Heart right ventricle (tissue), 16 donors: ENCODE measurements at regions not wholly inside any gene's neighbourhood (a gene's known extent, or its start where the extent isn't known, plus 50 kb on each side); places are given as distances from the start of the nearest gene placed in this dataset.

ENCODE experiments used
- ATAC-seq, 8 donors: fragments of 200-7000 bp; cut with Tn5 transposase; one replicate each; pipeline ENCODE4 v1.9.1; 2020; ENCODE audit warnings: mild to moderate bottlenecking in 8 of 8, moderate library complexity in 8 of 8, moderate number of reproducible peaks in 1 of 8
- DNase-seq, 2 donors: peaks; one replicate each; pipeline ENCODE4 v3.0.0-alpha.2; 2020
- H3K27ac ChIP-seq, 10 donors: fragments of 200-600 bp; sonication (generic) in 2 of 10; one replicate each; pipeline versions ENCODE4 v1.5.0 to v1.8.0; 2020 to 2022; ENCODE audit warnings: mild to moderate bottlenecking in 3 of 10
- H3K27me3 ChIP-seq, 7 donors: fragments of 200-600 bp; one replicate each; pipeline ENCODE4 v1.8.0; 2021 to 2022; ENCODE audit warnings: mild to moderate bottlenecking in 2 of 7
- H3K36me3 ChIP-seq, 9 donors: fragments of 200-600 bp; sonication (generic) in 1 of 9; one replicate each; pipeline versions ENCODE4 v1.5.0 to v1.8.0; 2020 to 2022; ENCODE audit warnings: mild to moderate bottlenecking in 2 of 9
- H3K4me1 ChIP-seq, 9 donors: fragments of 200-600 bp; sonication (generic) in 1 of 9; one replicate each; pipeline versions ENCODE4 v1.5.0 to v1.8.0; 2020 to 2022; ENCODE audit warnings: mild to moderate bottlenecking in 4 of 9
- H3K4me3 ChIP-seq, 10 donors: fragments of 200-600 bp; sonication (generic) in 2 of 10; one replicate each; pipeline versions ENCODE4 v1.5.0 to v1.8.0; 2020 to 2022; ENCODE audit warnings: mild to moderate bottlenecking in 7 of 10, moderate library complexity in 2 of 10
- H3K9me3 ChIP-seq, 11 donors: fragments of 200-600 bp in 10 of 11; sonication (generic) in 2 of 11; one replicate each; pipeline versions ENCODE4 v1.5.0 to v1.8.0; 2013 to 2022; ENCODE audit warnings: mild to moderate bottlenecking in 2 of 11, control low read depth in 1 of 11, moderate library complexity in 1 of 11
- WGBS, 2 donors: extraction: QIAGEN DNeasy Blood & Tissue Kit; methylation state at CpG; one replicate each; pipeline ENCODE4 v1.1.7; 2013; ENCODE audit warnings: inconsistent platforms in 1 of 2; 5-methylcytosine and 5-hydroxymethylcytosine counted together
- intact Hi-C, 10 donors: fragments of 100-400 bp; cut with DNase I; formaldehyde crosslinking; loops; one replicate each; pipeline versions ENCODE4 v1.11.1 to v1.14.2; 2022
- TF ChIP-seq, protein P1 (sequence below), 9 donors: fragments of 200-600 bp; sonication (generic) in 2 of 9; IDR thresholded peaks; one replicate each; pipeline versions ENCODE4 v1.5.0 to v1.8.0; 2021 to 2022; ENCODE audit warnings: antibody characterized with exemption in 9 of 9, mild to moderate bottlenecking in 5 of 9, moderate library complexity in 1 of 9
- donor health status: Arrhythmogenic right ventricular cardiomyopathy.
- donor health status: ischemic (EF 13 %, LVEDD 7.1; RV severe dilation, severe dysfunction).
- donor health status: healthy with polysubstance abuse.
- donor health status: DM: no; HTN: yes; CAD: no.
- donor health status: DM: no; HTN: no; CAD: no.
- donor health status: ischemic (EF 25% LVEDD 6.9; RV normal size, moderate dysfunction).
- donor health status: ischemic (EF 25% LVEDD 5.7; RV mildly dilated, moderate dysfunction).
- donor health status: healthy.
- donor health status: DM: yes; HTN: yes; CAD: no.
- donor health status: Ischemic cardiomyopathy.
- donor health status: ischemic (EF 35%, LVEDD 5.7; RV mildly dilated, moderate dysfunction).
- donor health status: nonischemic (EF 11% LVEDD 7.7; RV severe dilation, severe dysfunction).
- donor health status: DM: yes; HTN: yes; CAD: no.
- donor health status: PGD.
- donor health status: ischemic (EF 29% LVEDD 5.4; RV normal size, mild dysfunction).
- donor health status: nonischemic (EF 23%, LVEDD 6.1; RV moderate dilation, normal function).

DNA sequence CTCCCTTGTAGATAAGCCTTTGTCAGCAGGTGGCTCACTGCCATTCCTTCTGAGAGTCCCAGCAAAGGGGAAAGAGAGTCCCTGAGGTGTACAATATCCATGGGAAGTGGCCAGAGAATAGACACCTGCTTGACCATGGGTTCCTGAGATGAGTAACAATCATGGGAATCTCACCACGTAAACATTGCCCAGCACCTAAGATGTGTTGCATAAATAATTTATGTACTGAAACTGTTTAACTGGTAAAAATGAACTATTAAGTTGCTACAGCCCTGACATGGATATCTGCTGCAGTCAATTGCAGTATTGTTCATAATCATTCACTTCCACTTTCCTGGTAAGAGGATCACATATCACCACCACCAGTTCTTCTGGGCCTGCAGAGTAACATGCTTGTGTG is 123.8 kb upstream of the INHBA start:
- Histone ChIP-seq H3K9me3 (peaks cover 0 to 3% (median 0%) of the 10 kb centered on the region in 11 donors), H3K4me1 (peaks cover 0 to 14% (median 0%) of the 10 kb centered on the region in 9 donors), H3K4me3 (no peak overlapping the region), H3K36me3 (no peaks in the 10 kb centered on the region), H3K27ac (no peak overlapping the region), H3K27me3 (no peaks in the 10 kb centered on the region)
- 77 to 81% methylated on average over 1 of the region's 1 CpG for WGBS, 2 donors
- DNase-seq = no peak
- TF ChIP-seq, protein P1, sequence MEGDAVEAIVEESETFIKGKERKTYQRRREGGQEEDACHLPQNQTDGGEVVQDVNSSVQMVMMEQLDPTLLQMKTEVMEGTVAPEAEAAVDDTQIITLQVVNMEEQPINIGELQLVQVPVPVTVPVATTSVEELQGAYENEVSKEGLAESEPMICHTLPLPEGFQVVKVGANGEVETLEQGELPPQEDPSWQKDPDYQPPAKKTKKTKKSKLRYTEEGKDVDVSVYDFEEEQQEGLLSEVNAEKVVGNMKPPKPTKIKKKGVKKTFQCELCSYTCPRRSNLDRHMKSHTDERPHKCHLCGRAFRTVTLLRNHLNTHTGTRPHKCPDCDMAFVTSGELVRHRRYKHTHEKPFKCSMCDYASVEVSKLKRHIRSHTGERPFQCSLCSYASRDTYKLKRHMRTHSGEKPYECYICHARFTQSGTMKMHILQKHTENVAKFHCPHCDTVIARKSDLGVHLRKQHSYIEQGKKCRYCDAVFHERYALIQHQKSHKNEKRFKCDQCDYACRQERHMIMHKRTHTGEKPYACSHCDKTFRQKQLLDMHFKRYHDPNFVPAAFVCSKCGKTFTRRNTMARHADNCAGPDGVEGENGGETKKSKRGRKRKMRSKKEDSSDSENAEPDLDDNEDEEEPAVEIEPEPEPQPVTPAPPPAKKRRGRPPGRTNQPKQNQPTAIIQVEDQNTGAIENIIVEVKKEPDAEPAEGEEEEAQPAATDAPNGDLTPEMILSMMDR (IDR thresholded peaks at IDR 0.05) = no peak
- no peak for ATAC-seq
- intact Hi-C loops = no loop called here

DNA sequence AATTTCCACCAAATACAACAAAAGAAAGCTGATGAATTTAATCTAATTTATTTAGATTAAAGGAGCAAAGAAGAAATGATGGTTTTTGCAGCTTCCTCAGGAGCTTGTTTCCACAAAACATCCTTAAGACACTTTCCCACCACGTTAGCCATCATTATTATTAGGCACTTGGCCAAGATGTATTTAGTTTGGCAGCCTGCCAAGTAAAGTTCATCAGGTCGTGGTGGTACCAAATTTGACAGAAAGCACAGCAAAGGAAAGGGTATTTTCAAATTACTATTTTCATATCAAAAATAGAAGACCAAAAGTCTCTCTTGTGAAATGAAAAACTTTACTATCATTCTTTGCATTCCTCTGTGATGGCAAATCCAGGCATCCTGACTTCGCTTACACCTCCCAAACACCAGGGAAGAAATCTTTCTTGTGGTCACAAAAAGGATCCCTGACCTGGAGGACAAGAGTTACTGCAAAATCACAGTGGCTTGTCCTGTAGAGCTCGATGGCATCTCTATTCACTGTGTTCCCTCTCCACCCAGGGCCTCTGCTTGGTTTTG is 123.1 kb upstream of the INHBA start:
- Histone ChIP-seq H3K4me1 (peaks cover 0 to 14% (median 0%) of the 10 kb centered on the region in 9 donors), H3K9me3 (no peaks in the 10 kb centered on the region), H3K27ac (no peak overlapping the region), H3K36me3 (no peaks in the 10 kb centered on the region), H3K27me3 (no peaks in the 10 kb centered on the region), H3K4me3 (no peak overlapping the region)
- WGBS, 2 donors = 27 to 30% methylated on average over 4 of the region's 4 CpGs
- no peak for DNase-seq
- TF ChIP-seq, protein P1 (IDR thresholded peaks at IDR 0.05) = no peak
- intact Hi-C loops = no loop called here
- ATAC-seq = no peak

DNA sequence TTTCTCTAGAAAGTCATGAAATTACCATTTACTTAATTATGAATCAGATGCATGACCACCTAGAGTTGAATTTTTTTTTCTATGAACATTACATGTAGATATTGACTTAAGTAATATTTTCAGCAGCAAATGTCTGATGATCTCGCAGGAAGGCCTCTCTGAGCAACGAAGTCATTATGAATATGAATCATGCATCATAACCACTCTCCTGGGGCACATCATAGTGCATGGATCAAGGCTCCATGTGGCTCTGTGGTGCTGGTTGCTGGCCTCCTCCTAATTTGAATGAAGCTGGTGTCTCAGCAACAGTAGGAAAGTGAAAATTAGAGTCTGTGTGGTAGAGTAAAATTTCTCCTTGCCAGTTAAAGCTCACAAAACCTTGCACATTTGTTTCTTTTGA is 121.4 kb upstream of the INHBA start:
- peaks cover 0 to 11% (median 0%) of the 10 kb centered on the region in 11 donors for H3K9me3 ChIP-seq
- H3K27me3 ChIP-seq = no peaks in the 10 kb centered on the region
- TF ChIP-seq, protein P1 (IDR thresholded peaks at IDR 0.05) = no peak
- H3K4me3 ChIP-seq = no peak overlapping the region
- H3K36me3 ChIP-seq = no peaks in the 10 kb centered on the region
- intact Hi-C loops = no loop called here
- H3K4me1 ChIP-seq = peaks cover 0 to 14% (median 0%) of the 10 kb centered on the region in 9 donors
- DNase-seq (no peak), ATAC-seq (no peak)
- no peak overlapping the region for H3K27ac ChIP-seq
- 54 to 55% methylated on average over 2 of the region's 2 CpGs for WGBS, 2 donors

DNA sequence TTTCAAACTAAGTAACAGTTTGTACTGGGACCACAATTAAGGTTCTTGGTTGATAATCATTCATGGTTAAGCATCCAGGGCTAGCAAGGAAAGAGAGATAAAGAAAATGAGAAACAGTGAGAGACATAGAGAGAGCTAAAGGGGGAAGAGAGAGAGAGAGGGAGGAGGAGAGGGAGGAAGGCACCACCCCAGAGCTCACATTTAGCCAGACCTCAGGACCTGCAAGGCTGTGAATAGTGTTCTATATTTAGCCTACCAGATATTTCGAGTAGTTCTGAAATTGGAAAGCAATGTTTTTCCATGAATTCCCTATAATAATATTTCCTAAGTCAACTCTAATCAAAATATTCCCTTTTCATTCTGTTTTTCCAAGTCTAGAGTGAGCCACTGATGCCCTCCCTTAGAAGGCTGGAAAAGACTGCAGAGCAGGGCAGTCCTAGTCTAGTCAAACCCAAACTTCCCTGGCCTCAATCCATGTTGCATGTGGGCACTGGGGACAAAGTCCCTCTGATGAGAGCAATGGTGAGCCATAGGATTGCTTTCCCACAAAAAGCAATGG is 119.4 kb upstream of the INHBA start:
- Histone ChIP-seq H3K4me3 (no peak overlapping the region), H3K27me3 (no peaks in the 10 kb centered on the region), H3K36me3 (no peaks in the 10 kb centered on the region), H3K27ac (no peak overlapping the region), H3K9me3 (peaks cover 0 to 16% (median 0%) of the 10 kb centered on the region in 11 donors), H3K4me1 (peaks cover 0 to 14% (median 0%) of the 10 kb centered on the region in 9 donors)
- TF ChIP-seq, protein P1 (IDR thresholded peaks at IDR 0.05) = no peak
- DNase-seq (no peak), ATAC-seq (peak in 1 of 8 donors; percentile 41)
- intact Hi-C loops = no loop called here
- 18 to 38% methylated on average over 1 of the region's 1 CpG for WGBS, 2 donors
